ENCODE measurements at regions not wholly inside any gene's neighbourhood (a gene's known extent, or its start where the extent isn't known, plus 50 kb on each side); places are given as distances from the start of the nearest gene placed in this dataset.
"Not testable (repeated sequence)": the region's sequence is repeated elsewhere in the genome, so short reads cannot be mapped to it uniquely, and the experiment has no call there.

GRCh38 chr16:10261077-10261476 lies 78.8 kb upstream of the GRIN2A start:
- no peak overlapping the region for H3K4me2 ChIP-seq (ENCODE audit: low read length)
- TF ChIP-seq EGR1 (IDR thresholded peaks at IDR 0.05; ENCODE audit: low read depth): no peak
- no peak for TF ChIP-seq SIN3A (IDR thresholded peaks at IDR 0.05; ENCODE audit: low read depth)
- TF ChIP-seq YY1 (IDR thresholded peaks at IDR 0.05; ENCODE audit: extremely low read depth, insufficient replicate concordance, low read depth, low read length): no peak
- no peak for TF ChIP-seq ZBTB33 (IDR thresholded peaks at IDR 0.05; ENCODE audit: extremely low read depth, insufficient replicate concordance, low read length)
- TF ChIP-seq CBX3 (IDR thresholded peaks at IDR 0.05; ENCODE audit: low read depth): no peak
- TF ChIP-seq MAX (IDR thresholded peaks at IDR 0.05): no peak
- TF ChIP-seq JUND (IDR thresholded peaks at IDR 0.05): no peak
- TF ChIP-seq EZH2 (IDR thresholded peaks at IDR 0.05): no peak
- TF ChIP-seq FOSL1 (IDR thresholded peaks at IDR 0.05; ENCODE audit: low read depth): no peak
- no peak for TF ChIP-seq REST (IDR thresholded peaks at IDR 0.05; ENCODE audit: low read depth)
- no peak for TF ChIP-seq SRF (IDR thresholded peaks at IDR 0.05; ENCODE audit: low read depth)
- no peak for TF ChIP-seq POLR2A (IDR thresholded peaks at IDR 0.05; ENCODE audit: borderline replicate concordance, extremely low read depth, insufficient read depth, insufficient read length)
- no peak for TF ChIP-seq ATF3 (IDR thresholded peaks at IDR 0.05)
- no peak for TF ChIP-seq TCF7L2 (IDR thresholded peaks at IDR 0.05; ENCODE audit: borderline replicate concordance, extremely low read depth, insufficient read depth, insufficient read length)
- H2AFZ ChIP-seq (ENCODE audit: low read depth, low read length, poor library complexity, severe bottlenecking): no peak overlapping the region
- no peaks in the 10 kb centered on the region for H3K79me2 ChIP-seq (ENCODE audit: insufficient read depth, low read length)
- BruUV-seq (replicated peaks): no TSS peak
- DNase-seq (ENCODE audit: low read depth, low spot score) (no peak), ATAC-seq (no peak)
- H4K20me1 ChIP-seq (ENCODE audit: insufficient read depth): no peaks in the 10 kb centered on the region
- no peak overlapping the region for H3K4me3 ChIP-seq (replicated peaks in 1 of 2; ENCODE audit: low read depth in 1 of 2, low read length in 2 of 2)
- H3K27me3 ChIP-seq (ENCODE audit: insufficient read depth, low read length): no peaks in the 10 kb centered on the region
- H3K9me2 ChIP-seq (ENCODE audit: insufficient read depth): no peaks in the 10 kb centered on the region
- H3K4me1 ChIP-seq (ENCODE audit: control insufficient read depth in 1 of 2, insufficient read depth in 2 of 2, low read length in 2 of 2): peaks cover 0 to 4% of the 10 kb centered on the region in 2 experiments; a peak in 1 of 4 replicates
- RAD21 ChIA-PET (ENCODE audit: low non-redundant PET in 1 of 2, low total read pairs in 2 of 2, uncharacterized antibody in 2 of 2, unreplicated experiment in 2 of 2): no interaction called here
- CTCF ChIA-PET: interaction anchor here (0.6 kb wide), 1 partner anchor 179 kb away, joined by 3 read pairs; no protein-coding TSS in a partner anchor
- H3K9me3 ChIP-seq (ENCODE audit: control insufficient read depth in 1 of 2, insufficient read depth in 1 of 2, low read depth in 1 of 2, low read length in 2 of 2): no peaks in the 10 kb centered on the region
- POLR2A ChIA-PET: no interaction called here
- H3K9ac ChIP-seq (ENCODE audit: low read length): no peak overlapping the region
- no peaks in the 10 kb centered on the region for H3K36me3 ChIP-seq (ENCODE audit: control insufficient read depth in 1 of 2, insufficient read depth in 2 of 2, low read length in 2 of 2)
- intact Hi-C loops (cut with micrococcal nuclease): no loop called here
- no peak overlapping the region for H3K27ac ChIP-seq (ENCODE audit: low read depth, low read length)

GRCh38 chr16:10261526-10261925 lies 79.3 kb upstream of the GRIN2A start:
- H3K4me1 ChIP-seq (ENCODE audit: control insufficient read depth in 1 of 2, insufficient read depth in 2 of 2, low read length in 2 of 2); H3K4me2 ChIP-seq (ENCODE audit: low read length); H4K20me1 ChIP-seq (ENCODE audit: insufficient read depth); H3K79me2 ChIP-seq (ENCODE audit: insufficient read depth, low read length); H3K4me3 ChIP-seq (replicated peaks in 1 of 2; ENCODE audit: low read depth in 1 of 2, low read length in 2 of 2); DNase-seq (ENCODE audit: low read depth, low spot score); H3K27ac ChIP-seq (ENCODE audit: low read depth, low read length); H3K36me3 ChIP-seq (ENCODE audit: control insufficient read depth in 1 of 2, insufficient read depth in 2 of 2, low read length in 2 of 2); H3K27me3 ChIP-seq (ENCODE audit: insufficient read depth, low read length); BruUV-seq (replicated peaks); ATAC-seq; H3K9me3 ChIP-seq (ENCODE audit: control insufficient read depth in 1 of 2, insufficient read depth in 1 of 2, low read depth in 1 of 2, low read length in 2 of 2); POLR2A ChIA-PET; H2AFZ ChIP-seq (ENCODE audit: low read depth, low read length, poor library complexity, severe bottlenecking); H3K9ac ChIP-seq (ENCODE audit: low read length); intact Hi-C loops (cut with micrococcal nuclease); H3K9me2 ChIP-seq (ENCODE audit: insufficient read depth): not testable (repeated sequence)
- ChIA-PET CTCF (interaction anchor here (0.6 kb wide), 1 partner anchor 178 kb away, joined by 3 read pairs; no protein-coding TSS in a partner anchor), RAD21 (ENCODE audit: low non-redundant PET in 1 of 2, low total read pairs in 2 of 2, uncharacterized antibody in 2 of 2, unreplicated experiment in 2 of 2) (interaction anchor here in 1 of 2 experiments (0.6 kb wide), 1 partner anchor 79 kb away, joined by 4 read pairs; the partner anchor contains the start of gene GRIN2A)
